HG02943 (cell line): ENCODE measurements at regions not wholly inside any gene's neighbourhood (a gene's known extent, or its start where the extent isn't known, plus 50 kb on each side); places are given as distances from the start of the nearest gene placed in this dataset.

ENCODE experiments used
- ATAC-seq: cut with Tn5 transposase; IDR thresholded peaks from one replicate; pipeline ENCODE4 v1.9.1; 2021; ENCODE audit warnings: mild to moderate bottlenecking, low read depth, moderate library complexity; ENCODE audit not compliant: unreplicated experiment

DNA sequence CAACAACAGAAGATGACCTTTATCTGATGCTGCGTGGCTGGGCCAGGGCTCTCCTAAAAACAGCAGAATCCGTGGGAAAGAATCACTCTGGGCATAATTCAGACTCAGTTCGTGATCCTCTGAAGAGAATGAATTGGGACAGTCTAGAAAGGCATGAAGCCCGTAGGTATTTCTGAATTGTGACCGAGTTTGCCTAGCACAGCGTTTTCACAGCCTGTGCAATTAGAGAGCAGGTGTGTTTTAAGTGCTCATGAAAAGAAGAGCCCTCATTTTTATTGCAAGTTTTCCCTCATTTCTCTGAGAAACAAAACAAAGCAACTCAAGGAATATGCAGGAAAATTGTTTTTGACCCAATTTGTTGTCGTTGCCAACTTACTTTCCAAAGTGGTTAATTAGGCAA lies 366.2 kb downstream of the WDR11 start:
- no peak for ATAC-seq

DNA sequence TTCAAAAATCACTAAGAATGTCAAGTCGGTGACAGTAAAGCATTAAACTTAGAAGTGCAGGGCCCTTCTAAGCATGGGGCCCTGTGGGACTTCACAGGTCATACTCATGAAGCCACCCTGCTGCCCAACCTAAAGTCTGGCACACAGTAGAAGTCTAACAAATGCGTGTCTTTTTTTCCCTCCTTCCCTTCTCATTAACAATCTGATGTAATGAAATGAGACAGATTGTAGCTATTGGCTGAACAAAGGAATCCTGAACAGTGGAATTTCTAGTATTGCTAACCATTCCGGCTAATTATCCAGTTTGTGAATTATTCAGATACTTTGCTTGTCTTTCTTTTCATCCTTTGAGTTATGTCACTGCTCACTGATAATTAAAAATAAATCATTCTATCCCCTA lies 369.9 kb downstream of the WDR11 start:
- no peak for ATAC-seq

DNA sequence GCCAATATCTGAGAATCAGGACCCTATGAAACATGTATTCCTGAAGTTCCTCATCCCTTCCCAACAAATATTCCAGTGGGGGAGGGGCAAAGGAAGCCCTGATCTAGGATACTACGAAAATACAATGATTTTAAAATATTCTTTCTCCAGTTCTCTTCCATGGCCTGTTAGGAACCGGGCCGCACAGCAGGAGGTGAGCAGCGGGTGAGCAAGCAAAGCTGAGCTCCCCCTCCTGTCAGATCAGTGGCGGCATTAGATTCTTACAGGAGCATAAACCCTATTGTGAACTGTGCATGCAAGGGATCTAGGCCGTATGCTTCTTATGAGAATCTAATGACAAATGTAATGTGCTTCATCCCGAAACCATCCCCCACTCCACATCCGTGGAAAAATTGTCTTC lies 370.8 kb downstream of the WDR11 start:
- ATAC-seq: no peak

DNA sequence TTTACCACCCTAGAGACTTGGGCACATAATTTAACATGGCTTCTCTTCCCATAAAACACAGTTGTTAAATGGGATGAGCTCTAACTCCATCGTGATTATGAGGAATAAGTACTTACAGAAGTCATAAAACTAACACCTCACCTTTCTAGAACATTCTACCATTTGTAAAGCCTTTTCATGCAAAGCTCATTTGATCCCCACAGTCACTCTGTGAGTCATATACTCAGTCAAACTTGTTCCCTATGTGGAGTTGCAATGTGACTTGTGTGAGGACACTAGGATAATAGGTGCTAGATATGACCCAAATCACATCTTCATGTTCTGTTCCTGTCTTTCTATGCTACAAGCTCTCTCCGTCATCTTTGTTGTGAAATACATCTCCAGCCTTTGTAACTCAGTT lies 371.7 kb downstream of the WDR11 start:
- no peak for ATAC-seq

DNA sequence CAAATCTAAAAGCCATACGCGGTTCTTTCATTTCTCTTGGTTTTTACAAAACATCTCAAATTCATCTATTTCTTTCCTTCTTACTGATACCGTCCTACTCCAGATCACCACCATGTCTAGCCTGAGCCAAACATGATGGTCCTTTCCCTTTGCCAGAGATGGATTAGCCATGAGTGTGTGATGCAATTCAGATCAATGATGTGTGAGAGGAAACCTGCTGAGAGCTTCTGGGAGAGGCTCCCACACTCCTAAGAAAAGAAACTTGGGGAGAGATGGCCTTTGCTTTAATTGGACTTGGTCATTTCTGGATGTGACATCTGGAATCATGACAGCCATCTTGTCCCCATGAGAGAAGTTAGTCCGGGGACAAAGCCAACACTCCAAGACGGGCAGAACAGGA lies 367.2 kb downstream of the FGFR2 start:
- no peak for ATAC-seq

DNA sequence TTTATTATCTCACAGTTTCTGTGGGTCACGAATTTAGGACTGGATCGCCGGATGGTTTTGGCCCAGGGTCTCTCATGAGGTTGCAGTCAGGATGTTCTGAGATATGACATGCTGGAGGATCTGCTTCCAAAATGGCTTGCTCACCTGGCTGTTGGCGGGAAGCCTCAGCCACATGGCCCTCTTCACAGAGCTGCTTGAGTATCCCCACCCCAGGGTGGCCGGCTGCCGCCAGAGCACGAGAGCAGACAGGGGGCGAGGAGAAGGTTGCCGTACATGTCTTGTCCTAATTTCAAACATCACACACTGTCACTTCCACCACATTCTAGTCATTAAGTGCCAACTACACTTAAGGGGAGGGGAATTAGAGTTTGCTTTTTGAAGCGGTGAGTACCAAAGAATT lies 365.8 kb downstream of the FGFR2 start:
- no peak for ATAC-seq

DNA sequence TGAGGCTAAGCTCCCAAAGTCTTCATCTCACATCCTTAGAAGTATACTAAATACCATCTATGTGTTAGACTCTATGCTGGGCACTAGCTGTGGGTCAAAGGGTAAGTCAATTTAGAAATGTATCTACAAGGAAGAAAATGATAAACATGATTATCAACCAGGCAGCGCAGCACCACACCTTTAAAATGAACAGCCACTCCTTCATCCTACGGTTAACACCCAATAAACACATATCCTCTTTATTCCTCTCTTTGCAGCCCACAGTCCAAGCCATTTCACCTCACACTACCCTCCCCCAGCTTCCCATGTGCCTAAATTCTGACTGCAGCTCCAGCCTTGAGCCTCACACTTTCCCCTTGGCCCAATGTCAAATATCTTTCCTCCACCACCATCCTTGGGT lies 362.6 kb downstream of the FGFR2 start:
- ATAC-seq: no peak

DNA sequence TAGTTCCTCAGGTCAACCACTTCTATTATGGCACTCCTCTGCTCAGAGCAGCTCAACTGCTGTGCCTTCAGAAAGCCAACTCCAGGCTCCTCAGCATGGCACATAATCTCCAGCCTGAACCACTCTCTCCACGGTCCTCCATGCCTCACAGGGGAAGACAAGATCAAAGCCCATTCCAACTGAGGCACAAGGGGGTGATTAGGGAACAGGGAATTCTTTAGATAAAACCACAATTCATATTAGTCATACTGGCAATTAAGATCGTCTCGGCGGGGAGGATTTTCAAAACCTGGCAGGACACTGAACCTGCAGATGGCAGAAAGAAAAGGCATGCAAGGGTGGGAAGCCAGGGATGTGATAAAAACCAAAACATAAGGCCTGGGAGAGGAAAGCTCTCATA lies 361.6 kb downstream of the FGFR2 start:
- ATAC-seq: no peak

DNA sequence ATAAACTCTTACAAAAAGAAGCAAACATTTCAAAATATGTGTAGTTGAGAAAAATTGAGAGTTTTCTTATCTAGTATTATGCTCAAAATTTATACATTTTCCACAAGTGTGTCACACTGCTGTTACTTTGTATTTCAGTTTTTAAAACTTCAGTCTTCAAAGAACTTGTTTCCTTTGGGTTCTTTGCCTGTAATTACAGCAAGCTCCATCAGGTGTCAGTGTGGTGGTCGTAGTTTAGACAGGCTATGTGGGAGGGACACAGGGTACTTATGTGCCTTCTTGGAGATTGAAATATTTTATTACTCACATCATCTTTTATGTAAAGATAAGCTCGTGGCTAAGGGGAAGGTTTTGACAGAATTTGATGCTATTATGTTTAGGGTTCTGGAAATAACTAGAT lies 360.5 kb downstream of the FGFR2 start:
- ATAC-seq: no peak

DNA sequence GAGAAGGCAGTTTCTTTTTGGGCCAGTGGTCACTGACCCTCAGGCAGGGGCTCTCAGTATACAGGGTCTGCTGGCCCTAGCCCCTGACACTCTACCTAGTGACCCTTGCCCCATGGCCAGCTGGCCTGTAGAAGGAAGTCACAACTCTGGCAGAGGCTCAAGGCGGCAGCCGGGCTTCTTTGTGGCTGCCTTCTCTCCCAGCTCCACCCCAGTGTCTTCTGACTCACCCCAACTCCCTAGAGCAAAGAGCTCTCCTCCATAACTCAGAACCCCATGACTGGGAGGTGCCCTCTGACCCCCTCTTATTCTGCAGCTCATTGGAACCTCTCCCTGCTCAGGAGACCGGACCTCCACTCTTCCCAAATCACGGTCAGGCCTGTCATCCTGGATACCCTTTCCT lies 358.2 kb downstream of the FGFR2 start:
- no peak for ATAC-seq

DNA sequence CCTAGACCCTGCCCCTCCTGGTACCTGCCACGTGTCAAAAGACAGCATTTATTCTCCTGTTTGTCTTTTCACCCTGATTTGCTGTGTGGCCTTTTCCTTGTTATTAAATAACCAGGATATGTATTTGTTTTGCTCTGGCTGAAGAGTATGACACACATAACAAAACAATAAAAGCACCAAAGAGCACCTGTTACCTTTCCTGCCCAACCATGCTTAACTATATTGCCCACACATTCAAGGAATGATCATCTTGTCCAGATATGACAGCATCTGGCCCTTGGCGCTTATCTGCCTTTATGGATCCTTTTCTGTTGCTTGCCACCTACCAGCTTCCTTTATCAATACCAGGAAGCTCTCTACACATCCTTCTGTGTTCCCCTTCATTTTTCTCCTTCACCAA lies 357.7 kb downstream of the FGFR2 start:
- no peak for ATAC-seq

DNA sequence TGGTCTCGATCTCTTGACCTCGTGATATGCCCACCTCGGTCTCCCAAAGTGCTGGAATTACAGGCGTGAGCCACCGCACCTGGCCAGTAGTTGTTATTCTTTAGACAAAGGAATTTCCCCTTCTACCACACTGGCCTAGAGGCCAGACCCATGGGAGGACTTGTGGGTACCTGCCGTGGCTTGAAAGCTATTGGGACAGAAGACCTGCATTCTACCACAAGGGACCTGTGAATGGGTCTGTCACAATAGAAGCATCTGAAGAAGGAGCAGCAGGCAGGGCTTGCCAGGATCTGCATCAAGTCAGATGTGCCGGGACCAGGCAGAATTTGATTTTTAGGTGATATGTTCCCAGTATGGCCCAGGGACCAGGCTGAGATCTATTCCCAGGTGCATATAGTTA lies 356.9 kb downstream of the FGFR2 start:
- no peak for ATAC-seq

DNA sequence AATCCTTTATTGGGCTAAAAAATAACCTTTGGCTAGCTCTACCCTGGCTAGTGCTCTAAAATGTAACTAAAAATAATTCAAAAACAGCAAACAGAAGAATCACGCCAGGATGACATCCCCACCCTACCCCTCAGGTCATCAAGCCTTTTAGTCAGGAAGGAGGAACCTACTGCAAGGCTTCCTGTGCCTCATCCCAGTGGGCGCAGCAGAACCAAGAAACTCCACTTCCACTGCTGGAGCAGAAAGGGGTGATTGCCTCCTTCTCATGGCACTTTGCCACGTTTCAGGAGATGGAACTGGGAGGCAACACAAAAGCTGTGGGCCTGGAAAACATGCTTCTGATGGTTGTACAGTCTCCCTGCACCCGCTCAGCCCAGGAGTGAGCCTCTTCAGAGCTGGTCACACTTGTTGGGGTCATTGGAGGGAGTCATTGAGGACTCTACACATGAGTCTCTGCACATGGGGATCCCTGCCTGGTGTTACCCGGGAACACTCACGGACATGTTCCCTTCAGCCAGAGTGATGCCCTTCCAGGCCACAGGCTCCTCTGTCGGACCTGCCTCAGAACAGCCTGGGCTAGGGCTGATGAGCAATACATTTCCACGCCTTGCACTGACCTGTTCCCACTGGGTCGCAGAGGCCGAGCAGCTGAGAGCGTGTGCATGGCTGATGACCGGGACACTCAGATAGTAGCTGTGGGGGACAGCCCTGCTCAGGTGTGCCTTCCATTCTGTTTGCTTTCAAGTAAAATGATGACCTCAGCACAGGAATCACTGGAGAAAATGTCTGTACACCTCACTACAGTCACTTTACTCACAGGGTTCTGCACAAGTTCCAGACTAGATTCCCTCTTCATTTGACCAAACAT lies 355.3 kb downstream of the FGFR2 start:
- ATAC-seq: no peak

DNA sequence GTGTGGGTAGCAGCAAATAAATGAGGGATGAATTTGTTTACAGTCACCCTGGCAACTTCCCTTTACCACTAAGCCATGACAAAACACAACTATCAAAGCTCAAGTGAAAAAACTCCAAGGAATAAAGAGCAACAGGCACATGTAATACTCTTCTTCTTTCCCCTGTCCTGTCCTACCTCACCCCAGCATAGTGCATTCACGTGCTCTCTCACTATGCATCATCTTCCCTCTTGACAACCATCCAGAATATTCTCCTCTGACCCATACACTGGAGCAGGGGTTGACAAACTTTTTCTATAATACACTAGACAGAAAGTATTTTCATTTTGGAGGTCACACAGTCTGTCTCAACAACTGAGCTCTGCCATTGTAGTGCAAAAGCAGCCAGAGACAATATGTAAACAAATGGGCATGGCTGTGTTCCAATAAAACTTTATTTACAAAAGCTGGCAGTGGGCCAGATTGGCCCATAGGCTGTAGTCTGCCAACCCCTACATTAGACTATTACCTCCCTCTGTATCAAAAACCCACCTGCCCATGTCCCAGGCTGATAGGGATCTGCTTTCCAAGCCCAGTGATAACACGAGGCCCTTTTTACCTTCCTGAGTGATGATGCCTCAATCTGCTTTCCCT lies 354.5 kb downstream of the FGFR2 start:
- ATAC-seq: no peak

DNA sequence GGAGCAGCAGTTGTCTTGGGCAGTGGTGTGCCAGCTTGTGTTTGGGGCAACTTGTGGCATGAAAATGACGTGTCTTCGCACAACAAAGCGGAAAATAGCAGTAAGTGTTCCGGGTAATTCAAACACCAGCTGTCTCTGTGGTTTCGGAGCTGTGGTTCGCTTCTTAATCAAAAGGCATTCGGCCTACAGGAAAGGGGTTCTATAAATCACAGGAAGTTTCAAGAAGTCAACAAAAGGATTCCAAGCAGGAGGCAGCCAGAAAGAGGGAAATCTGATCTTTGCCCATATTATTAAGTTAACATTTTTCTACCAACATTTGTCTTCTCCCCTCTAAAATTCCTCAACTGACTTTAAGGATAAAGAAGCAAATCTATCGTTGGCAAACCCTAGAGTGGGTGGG lies 353.4 kb downstream of the FGFR2 start:
- ATAC-seq: no peak

DNA sequence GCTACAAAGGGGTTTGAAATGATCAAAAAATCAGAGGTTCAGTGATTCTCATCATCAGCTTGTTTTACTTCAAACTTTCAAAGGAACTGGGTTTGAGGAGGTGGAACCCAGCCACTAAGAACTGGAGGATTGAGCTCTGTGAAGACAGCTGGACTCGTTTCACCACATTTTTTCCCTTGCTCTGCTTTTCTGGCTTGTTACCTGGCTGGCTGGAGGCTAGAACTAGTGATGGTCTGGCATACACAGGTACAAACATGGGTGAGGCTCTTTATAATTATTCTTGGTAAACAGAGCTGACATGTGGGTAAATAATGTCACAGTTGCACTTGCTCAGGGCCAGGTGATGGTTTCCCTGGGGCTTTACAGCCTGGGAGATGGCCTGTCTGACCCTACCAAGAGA lies 352.5 kb downstream of the FGFR2 start:
- no peak for ATAC-seq

DNA sequence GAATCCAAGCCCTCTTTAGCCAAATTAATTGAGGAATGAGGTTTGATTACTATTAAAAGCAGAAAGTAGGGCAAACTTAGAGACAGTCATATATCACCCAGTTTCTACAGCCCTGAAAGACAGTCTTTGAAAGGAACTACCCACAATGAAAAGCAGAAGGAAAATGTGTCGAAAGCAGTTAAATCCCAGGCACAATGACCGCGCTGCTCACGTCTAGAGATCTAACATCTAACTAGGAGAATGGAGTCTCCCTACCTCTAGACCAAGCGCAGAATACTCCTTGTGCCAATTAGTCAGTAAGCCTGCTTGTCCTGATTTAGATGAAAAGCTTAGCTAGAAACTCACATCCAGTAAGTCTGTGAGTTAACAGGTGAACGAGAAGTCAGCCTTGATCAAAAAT lies 350.0 kb downstream of the FGFR2 start:
- no peak for ATAC-seq

DNA sequence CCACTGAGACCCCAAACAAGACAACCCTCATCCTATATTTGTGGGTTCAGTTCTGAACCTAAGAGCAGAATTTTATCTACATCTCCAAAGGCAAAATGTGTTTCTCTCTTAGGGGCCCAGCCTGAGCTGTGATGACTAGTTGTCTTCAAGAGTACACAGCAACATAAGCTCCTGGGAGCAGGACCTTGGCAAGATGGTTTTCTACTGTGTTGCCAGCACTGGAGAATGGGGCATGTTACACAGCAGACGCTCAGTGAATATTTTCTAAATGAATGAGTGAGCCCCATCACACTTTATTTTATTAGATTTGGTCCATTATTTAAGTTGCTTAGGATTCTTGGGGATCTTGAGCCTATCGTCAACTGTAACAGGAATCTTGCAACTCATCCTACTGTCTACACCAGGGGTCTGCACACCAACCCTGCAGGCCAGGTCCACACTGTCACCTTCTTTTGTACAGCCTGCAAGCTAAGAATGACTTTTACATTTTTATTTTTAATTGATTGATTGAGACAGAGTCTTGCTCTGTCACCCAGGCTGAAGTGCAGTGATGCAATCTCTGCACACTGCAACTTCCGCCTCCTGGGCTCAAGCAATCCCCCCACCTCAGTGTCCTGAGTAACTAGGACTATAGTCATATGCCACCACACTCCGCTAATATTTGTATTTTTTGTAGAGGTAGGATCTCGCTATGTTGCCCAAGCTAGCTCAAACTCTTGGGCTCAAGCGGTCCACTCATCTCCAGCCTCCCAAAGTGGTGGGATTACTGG lies 347.1 kb downstream of the FGFR2 start:
- ATAC-seq: no peak

DNA sequence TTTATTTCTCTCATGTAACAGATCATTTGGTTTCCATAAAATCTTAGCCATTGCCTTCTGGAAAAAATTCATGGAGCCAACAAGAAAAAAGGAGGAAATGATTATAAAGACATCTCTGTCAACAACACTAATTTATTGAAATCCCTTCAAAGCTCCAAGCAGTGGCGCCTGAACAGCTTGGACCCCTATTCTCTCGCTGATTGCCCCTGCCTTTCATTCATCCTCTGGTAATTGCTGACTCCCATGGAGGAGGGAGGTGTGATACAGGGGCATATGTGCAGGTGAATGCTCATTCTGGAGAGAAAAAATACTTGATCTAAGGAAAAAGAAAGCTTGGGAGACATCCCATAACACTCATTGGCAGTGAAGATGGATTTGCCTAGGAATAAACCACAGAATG lies 345.5 kb downstream of the FGFR2 start:
- ATAC-seq: no peak

DNA sequence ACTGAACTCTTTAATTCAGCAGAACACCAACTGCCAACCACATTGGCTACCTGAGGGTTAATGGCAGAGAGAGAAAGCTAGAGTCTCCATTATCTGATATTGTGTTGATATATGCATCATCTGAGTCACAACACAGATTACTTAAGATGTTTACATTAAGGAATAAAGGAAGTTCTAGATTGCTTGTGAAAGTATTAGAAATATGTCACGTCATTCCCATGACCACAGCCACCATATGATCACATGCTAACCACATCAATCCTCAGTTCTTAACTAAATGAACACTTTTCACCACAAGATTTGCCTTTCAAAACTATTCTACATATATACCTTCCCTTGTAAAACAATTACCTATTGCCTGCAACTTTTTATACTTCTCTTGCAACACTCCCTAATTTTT lies 337.9 kb downstream of the FGFR2 start:
- ATAC-seq: no peak

DNA sequence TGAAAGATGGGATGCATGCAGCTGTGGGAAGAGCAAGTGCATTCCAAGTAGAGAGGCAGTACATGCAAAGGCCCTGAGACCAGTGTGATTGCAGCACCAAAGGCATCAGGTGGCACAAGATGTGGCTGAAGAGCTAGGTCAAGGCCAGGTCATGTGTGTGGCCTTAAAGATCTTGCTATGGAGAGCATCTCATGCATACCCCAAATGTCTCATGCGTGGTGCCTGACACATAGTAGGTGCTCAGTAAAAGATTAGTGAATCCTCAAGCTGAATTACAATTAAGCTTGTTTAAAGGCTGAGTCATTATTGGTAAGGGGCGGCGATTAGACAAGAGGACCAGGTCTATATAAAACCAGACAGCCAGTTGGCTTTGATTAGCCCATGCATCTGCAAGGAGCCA lies 336.6 kb downstream of the FGFR2 start:
- ATAC-seq: no peak
